A673 (cell line): ENCODE measurements at regions not wholly inside any gene's neighbourhood (a gene's known extent, or its start where the extent isn't known, plus 50 kb on each side); places are given as distances from the start of the nearest gene placed in this dataset.
"Not testable (repeated sequence)": the region's sequence is repeated elsewhere in the genome, so short reads cannot be mapped to it uniquely, and the experiment has no call there.

Experiments used
- BruUV-seq: library from RNA; stranded (reverse); fragments of 400-500 nt; replicated peaks from 2 replicates; lab custom pipeline; 2021; lab: Mats Ljungman, UMichigan
- CTCF ChIA-PET: fragments of 300-600 bp; sonication (Branson Sonifier 250); formaldehyde crosslinking; loops from one replicate; lab custom pipeline; 2022; ENCODE audit warnings: antibody characterized with exemption; lab: Charles Lee
- POLR2A ChIA-PET: fragments of 300-600 bp; sonication (Branson Sonifier 250); formaldehyde crosslinking; loops from one replicate; lab custom pipeline; 2022; ENCODE audit warnings: antibody characterized with exemption; ENCODE audit not compliant: low non-redundant PET; lab: Charles Lee
- DNase-seq: peaks from one replicate; pipeline ENCODE4 v3.0.0-alpha.2; 2015; ENCODE audit warnings: low spot score
- H3K27ac ChIP-seq: fragments of 200-600 bp; sonication (generic); 2 replicates; pipeline ENCODE4 v1.5.1; 2016; ENCODE audit warnings: mixed run types, low read depth, mild to moderate bottlenecking, mixed read lengths, antibody characterized with exemption, low read length; ENCODE audit not compliant: poor library complexity, severe bottlenecking
- H3K27me3 ChIP-seq: fragments of 200-600 bp; sonication (generic); replicated peaks from 2 replicates; pipeline ENCODE4 v1.6.1; 2017; ENCODE audit warnings: mixed run types, low read depth, mild to moderate bottlenecking, mixed read lengths, antibody characterized with exemption, low read length; ENCODE audit not compliant: insufficient read depth, poor library complexity
- H3K36me3 ChIP-seq: fragments of 200-600 bp; sonication (generic); 2 replicates; pipeline ENCODE4 v1.6.1; 2016; ENCODE audit warnings: mixed run types, mild to moderate bottlenecking, mixed read lengths, antibody characterized with exemption, low read length; ENCODE audit not compliant: insufficient read depth, poor library complexity, severe bottlenecking
- H3K4me1 ChIP-seq: fragments of 200-600 bp; sonication (generic); 2 replicates; pipeline ENCODE4 v1.6.1; 2017; ENCODE audit warnings: mixed run types, mild to moderate bottlenecking, mixed read lengths, antibody characterized with exemption, low read length; ENCODE audit not compliant: insufficient read depth, poor library complexity, severe bottlenecking
- H3K4me3 ChIP-seq: fragments of 200-600 bp; sonication (generic); 2 replicates; pipeline ENCODE4 v1.5.1; 2016; ENCODE audit warnings: low read depth, mixed run types, mild to moderate bottlenecking, mixed read lengths, low read length; ENCODE audit not compliant: poor library complexity, severe bottlenecking
- H3K9me3 ChIP-seq: fragments of 200-600 bp; sonication (generic); 2 replicates; pipeline ENCODE4 v1.6.1; 2016; ENCODE audit warnings: mixed run types, low read depth, mild to moderate bottlenecking, mixed read lengths, antibody characterized with exemption, low read length; ENCODE audit not compliant: poor library complexity, severe bottlenecking
- EZH2 ChIP-seq: fragments of 200-600 bp; sonication (generic); IDR thresholded peaks from 2 replicates; pipeline ENCODE4 v1.6.1; 2017; ENCODE audit warnings: borderline replicate concordance, low read depth, mild to moderate bottlenecking, mixed read lengths, antibody characterized with exemption, low read length; ENCODE audit not compliant: poor library complexity, severe bottlenecking
- intact Hi-C: fragments of 100-400 bp; cut with micrococcal nuclease; formaldehyde crosslinking; loops from one replicate; pipeline ENCODE4 v1.10.0; 2022; ENCODE audit not compliant: unreplicated experiment
- TF ChIP-seq, protein P1 (sequence below): fragments of 300-800, 200-600 bp; sonication (generic); conservative IDR thresholded peaks from 2 replicates; pipeline ENCODE4 v1.5.1; 2017; ENCODE audit warnings: low read depth, mild to moderate bottlenecking, antibody characterized with exemption, low read length, moderate library complexity, mixed read lengths

DNA sequence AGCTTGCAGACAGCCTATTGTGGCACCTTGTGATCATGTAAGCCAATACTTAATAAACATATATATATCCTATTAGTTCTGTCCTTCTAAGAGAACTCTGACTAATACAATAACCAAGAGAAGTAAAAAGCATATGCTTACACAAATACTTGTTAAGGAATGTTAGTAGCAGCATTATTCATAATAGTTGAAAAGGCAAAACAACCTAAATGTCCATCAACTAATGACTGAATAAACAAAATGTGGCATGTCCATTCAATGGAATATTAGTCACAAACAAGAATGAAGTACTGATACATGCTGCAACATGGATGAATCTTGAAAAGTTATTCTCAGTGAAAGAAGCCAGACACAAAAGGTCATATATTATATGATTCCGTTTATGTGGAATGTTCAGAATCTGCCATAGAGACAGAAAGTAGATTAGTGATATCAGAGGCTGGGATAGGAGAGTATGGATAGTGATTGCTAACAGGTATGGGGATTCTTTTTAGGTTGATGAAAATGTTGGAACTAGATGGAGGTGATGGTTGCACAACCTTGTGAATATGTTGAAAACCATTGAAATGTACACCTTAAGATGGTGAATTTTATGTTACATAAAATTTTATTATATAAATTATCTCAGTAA is 112.5 kb upstream of the UNC5B start:
- no peak for DNase-seq
- Histone ChIP-seq H3K27ac (no peak overlapping the region), H3K9me3 (no peaks in the 10 kb centered on the region), H3K27me3 (peaks cover 20% of the 10 kb centered on the region), H3K36me3 (no peaks in the 10 kb centered on the region), H3K4me1 (no peaks in the 10 kb centered on the region), H3K4me3 (no peak overlapping the region)
- intact Hi-C loops: no loop called here
- ChIA-PET CTCF (no interaction called here), POLR2A (no interaction called here)
- no TSS peak for BruUV-seq
- TF ChIP-seq, protein P1, sequence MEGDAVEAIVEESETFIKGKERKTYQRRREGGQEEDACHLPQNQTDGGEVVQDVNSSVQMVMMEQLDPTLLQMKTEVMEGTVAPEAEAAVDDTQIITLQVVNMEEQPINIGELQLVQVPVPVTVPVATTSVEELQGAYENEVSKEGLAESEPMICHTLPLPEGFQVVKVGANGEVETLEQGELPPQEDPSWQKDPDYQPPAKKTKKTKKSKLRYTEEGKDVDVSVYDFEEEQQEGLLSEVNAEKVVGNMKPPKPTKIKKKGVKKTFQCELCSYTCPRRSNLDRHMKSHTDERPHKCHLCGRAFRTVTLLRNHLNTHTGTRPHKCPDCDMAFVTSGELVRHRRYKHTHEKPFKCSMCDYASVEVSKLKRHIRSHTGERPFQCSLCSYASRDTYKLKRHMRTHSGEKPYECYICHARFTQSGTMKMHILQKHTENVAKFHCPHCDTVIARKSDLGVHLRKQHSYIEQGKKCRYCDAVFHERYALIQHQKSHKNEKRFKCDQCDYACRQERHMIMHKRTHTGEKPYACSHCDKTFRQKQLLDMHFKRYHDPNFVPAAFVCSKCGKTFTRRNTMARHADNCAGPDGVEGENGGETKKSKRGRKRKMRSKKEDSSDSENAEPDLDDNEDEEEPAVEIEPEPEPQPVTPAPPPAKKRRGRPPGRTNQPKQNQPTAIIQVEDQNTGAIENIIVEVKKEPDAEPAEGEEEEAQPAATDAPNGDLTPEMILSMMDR: no peak
- no peak for TF ChIP-seq EZH2

DNA sequence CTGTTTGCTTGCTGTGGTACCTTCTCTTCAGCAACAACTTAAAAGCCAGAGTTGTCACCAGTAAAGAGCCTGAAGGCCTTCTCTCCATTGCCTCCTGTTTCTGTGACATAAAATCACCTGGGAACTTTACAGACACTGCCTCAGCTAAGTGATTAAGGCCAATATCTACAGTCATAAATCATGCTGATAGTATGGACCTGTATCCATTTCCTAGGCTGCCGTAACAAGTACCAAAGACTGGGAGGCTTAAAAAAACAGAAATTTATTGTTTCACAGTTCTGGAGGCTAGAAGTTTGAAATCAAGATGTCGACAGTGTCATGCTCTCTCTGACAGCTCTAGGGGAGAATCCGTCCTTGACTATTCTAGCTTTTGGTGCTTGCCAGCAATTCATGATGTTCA is 108.4 kb upstream of the UNC5B start:
- TF ChIP-seq EZH2: no peak
- TF ChIP-seq, protein P1: no peak
- no peaks in the 10 kb centered on the region for H3K36me3 ChIP-seq
- peaks cover 20% of the 10 kb centered on the region for H3K27me3 ChIP-seq
- H3K4me1 ChIP-seq: no peaks in the 10 kb centered on the region
- intact Hi-C loops: no loop called here
- H3K27ac ChIP-seq: no peak overlapping the region
- H3K4me3 ChIP-seq: no peak overlapping the region
- DNase-seq: no peak
- CTCF ChIA-PET: no interaction called here
- POLR2A ChIA-PET: no interaction called here
- no peaks in the 10 kb centered on the region for H3K9me3 ChIP-seq
- no TSS peak for BruUV-seq

- H3K27ac ChIP-seq, H3K9me3 ChIP-seq, intact Hi-C loops, POLR2A ChIA-PET, DNase-seq, BruUV-seq, H3K27me3 ChIP-seq, H3K4me1 ChIP-seq, CTCF ChIA-PET, H3K4me3 ChIP-seq, H3K36me3 ChIP-seq: not testable (repeated sequence)
These were observed 106.2 kb upstream of the UNC5B start for GRCh38 chr10:71106151-71106550.

DNA sequence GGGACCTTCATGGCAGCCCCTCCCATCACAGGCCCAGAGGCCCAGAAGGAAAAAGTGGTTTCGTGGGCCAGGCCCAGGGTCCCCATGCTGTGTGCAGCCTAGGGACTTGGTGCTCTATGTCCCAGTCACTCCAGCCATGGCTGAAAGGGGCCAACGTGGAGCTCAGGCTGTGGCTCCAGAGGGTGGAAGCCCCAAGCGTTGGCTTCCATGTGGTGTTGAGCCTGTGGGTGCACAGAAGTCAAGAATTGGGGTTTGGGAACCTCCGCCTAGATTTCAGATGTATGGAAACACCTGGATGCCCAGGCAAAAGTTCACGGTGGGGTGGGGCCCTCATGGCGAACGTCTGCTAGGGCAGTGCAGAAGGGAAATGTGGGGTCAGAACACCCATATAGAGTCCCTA is 105.3 kb upstream of the UNC5B start:
- BruUV-seq, H3K36me3 ChIP-seq, H3K4me3 ChIP-seq, POLR2A ChIA-PET, DNase-seq, H3K27me3 ChIP-seq, intact Hi-C loops, H3K27ac ChIP-seq, H3K4me1 ChIP-seq, CTCF ChIA-PET, H3K9me3 ChIP-seq: not testable (repeated sequence)

GRCh38 chr10:71108042-71108441 is 104.3 kb upstream of the UNC5B start:
- intact Hi-C loops, BruUV-seq, POLR2A ChIA-PET: not testable (repeated sequence)

More at GRCh38 chr10:71108042-71108441, 104.3 kb upstream of the UNC5B start:
- H3K27ac ChIP-seq, DNase-seq, H3K4me3 ChIP-seq, H3K9me3 ChIP-seq, H3K36me3 ChIP-seq, H3K4me1 ChIP-seq, H3K27me3 ChIP-seq, CTCF ChIA-PET: not testable (repeated sequence)
